NT2/D1 (cell line): ENCODE measurements at regions not wholly inside any gene's neighbourhood (a gene's known extent, or its start where the extent isn't known, plus 50 kb on each side); places are given as distances from the start of the nearest gene placed in this dataset.

Experiments
- DNase-seq: peaks from one replicate; pipeline ENCODE4 v3.0.0-alpha.2; 2011; ENCODE audit warnings: low read depth, low spot score
- H3K27me3 ChIP-seq: 2 replicates; pipeline ENCODE4 v1.6.0; 2011; ENCODE audit warnings: mild to moderate bottlenecking; ENCODE audit not compliant: insufficient read length, insufficient read depth
- H3K36me3 ChIP-seq: 2 replicates; pipeline ENCODE4 v1.6.1; 2011; ENCODE audit warnings: mild to moderate bottlenecking, low read length, mixed read lengths; ENCODE audit not compliant: insufficient read depth, insufficient read length
- H3K4me1 ChIP-seq: 2 replicates; pipeline ENCODE4 v1.5.1; 2011; ENCODE audit not compliant: insufficient read depth, insufficient read length
- H3K4me3 ChIP-seq: 2 replicates; pipeline ENCODE4 v1.5.1; 2011; ENCODE audit warnings: low read depth; ENCODE audit not compliant: insufficient read length
- H3K9ac ChIP-seq: 2 replicates; pipeline ENCODE4 v1.6.0; 2011; ENCODE audit warnings: low read depth; ENCODE audit not compliant: insufficient read length
- H3K9me3 ChIP-seq: 2 replicates; pipeline ENCODE4 v1.5.1; 2011; ENCODE audit warnings: mild to moderate bottlenecking, low read length; ENCODE audit not compliant: insufficient read depth
- SUZ12 ChIP-seq: IDR thresholded peaks from 2 replicates; pipeline ENCODE4 v1.6.1; 2011; ENCODE audit not compliant: insufficient read length, insufficient read depth; ENCODE audit errors: extremely low read depth
- YY1 ChIP-seq: IDR thresholded peaks from 2 replicates; pipeline ENCODE4 v1.6.1; 2011; ENCODE audit not compliant: insufficient read length, insufficient read depth
- ZNF274 ChIP-seq: IDR thresholded peaks from 2 replicates; pipeline ENCODE4 v1.6.1; 2011; ENCODE audit warnings: mild to moderate bottlenecking, low read depth, low read length

- Histone ChIP-seq H3K4me1 (no peaks in the 10 kb centered on the region), H3K36me3 (no peaks in the 10 kb centered on the region), H3K9ac (no peak overlapping the region), H3K27me3 (no peaks in the 10 kb centered on the region), H3K4me3 (no peak overlapping the region), H3K9me3 (no peaks in the 10 kb centered on the region)
- TF ChIP-seq SUZ12: no peak
- no peak for TF ChIP-seq YY1
- TF ChIP-seq ZNF274: no peak
- no peak for DNase-seq
Measured at GRCh38 chr18:52002600-52002999, 337.4 kb upstream of the DCC start.

GRCh38 chr18:52007105-52007504, 332.9 kb upstream of the DCC start:
- no peak for DNase-seq
- Histone ChIP-seq H3K9ac (no peak overlapping the region), H3K4me1 (no peaks in the 10 kb centered on the region), H3K9me3 (no peaks in the 10 kb centered on the region), H3K36me3 (no peaks in the 10 kb centered on the region), H3K4me3 (no peak overlapping the region), H3K27me3 (no peaks in the 10 kb centered on the region)
- TF ChIP-seq SUZ12 (no peak), YY1 (no peak), ZNF274 (no peak)

- no peak overlapping the region for H3K9ac ChIP-seq
- H3K36me3 ChIP-seq: no peaks in the 10 kb centered on the region
- H3K9me3 ChIP-seq: no peaks in the 10 kb centered on the region
- no peak for TF ChIP-seq ZNF274
- no peak overlapping the region for H3K4me3 ChIP-seq
- H3K4me1 ChIP-seq: no peaks in the 10 kb centered on the region
- no peak for DNase-seq
- no peaks in the 10 kb centered on the region for H3K27me3 ChIP-seq
Measured at GRCh38 chr18:52008330-52008729, 331.7 kb upstream of the DCC start.

GRCh38 chr18:52008736-52009135, 331.3 kb upstream of the DCC start:
- Histone ChIP-seq H3K4me1 (no peaks in the 10 kb centered on the region), H3K9ac (no peak overlapping the region), H3K36me3 (no peaks in the 10 kb centered on the region), H3K4me3 (no peak overlapping the region), H3K27me3 (no peaks in the 10 kb centered on the region), H3K9me3 (no peaks in the 10 kb centered on the region)
- no peak for DNase-seq
- TF ChIP-seq ZNF274 (no peak), SUZ12 (no peak), YY1 (no peak)

GRCh38 chr18:52009958-52010357, 330.0 kb upstream of the DCC start:
- H3K36me3 ChIP-seq: no peaks in the 10 kb centered on the region
- TF ChIP-seq ZNF274 (no peak), YY1 (no peak), SUZ12 (no peak)

GRCh38 chr18:52045946-52046675, 293.9 kb upstream of the DCC start:
- TF ChIP-seq ZNF274: no peak
- TF ChIP-seq YY1: no peak
- TF ChIP-seq SUZ12: no peak
- no peaks in the 10 kb centered on the region for H3K36me3 ChIP-seq
- no peak overlapping the region for H3K9ac ChIP-seq
- no peaks in the 10 kb centered on the region for H3K9me3 ChIP-seq
- H3K4me1 ChIP-seq: no peaks in the 10 kb centered on the region
- no peaks in the 10 kb centered on the region for H3K27me3 ChIP-seq
- DNase-seq: no peak
- no peak overlapping the region for H3K4me3 ChIP-seq

More at GRCh38 chr18:52009958-52010357, 330.0 kb upstream of the DCC start:
- Histone ChIP-seq H3K4me1 (no peaks in the 10 kb centered on the region), H3K9ac (no peak overlapping the region), H3K27me3 (no peaks in the 10 kb centered on the region), H3K9me3 (no peaks in the 10 kb centered on the region), H3K4me3 (no peak overlapping the region)
- DNase-seq: no peak

GRCh38 chr18:52046842-52047241, 293.2 kb upstream of the DCC start:
- Histone ChIP-seq H3K4me3 (no peak overlapping the region), H3K9me3 (no peaks in the 10 kb centered on the region), H3K36me3 (no peaks in the 10 kb centered on the region), H3K4me1 (no peaks in the 10 kb centered on the region), H3K9ac (no peak overlapping the region), H3K27me3 (no peaks in the 10 kb centered on the region)
- TF ChIP-seq ZNF274 (no peak), YY1 (no peak), SUZ12 (no peak)
- DNase-seq: no peak

- Histone ChIP-seq H3K36me3 (no peaks in the 10 kb centered on the region), H3K4me3 (no peak overlapping the region), H3K9ac (no peak overlapping the region), H3K9me3 (no peaks in the 10 kb centered on the region), H3K27me3 (no peaks in the 10 kb centered on the region), H3K4me1 (no peaks in the 10 kb centered on the region)
- TF ChIP-seq YY1 (no peak), SUZ12 (no peak), ZNF274 (no peak)
- DNase-seq: no peak
Measured at GRCh38 chr18:52054324-52054723, 285.7 kb upstream of the DCC start.
